ENCODE measurements at regions not wholly inside any gene's neighbourhood (a gene's known extent, or its start where the extent isn't known, plus 50 kb on each side); places are given as distances from the start of the nearest gene placed in this dataset.

- ATAC-seq = no peak
- no peak for DNase-seq
- 77% methylated on average over 5 of the region's 5 CpGs for WGBS
- H3K4me1 ChIP-seq (ENCODE audit: control insufficient read depth, insufficient read depth, low read length) = no peaks in the 10 kb centered on the region
- H3K4me3 ChIP-seq (ENCODE audit: low read length) = no peak overlapping the region
- no peak overlapping the region for H3K27ac ChIP-seq (ENCODE audit: low read length)
- no peaks in the 10 kb centered on the region for H3K9me3 ChIP-seq (ENCODE audit: control insufficient read depth, low read length)
- no peaks in the 10 kb centered on the region for H3K27me3 ChIP-seq (ENCODE audit: control insufficient read depth, insufficient read depth)
- intact Hi-C loops (cut with DNase I) = no loop called here
Observed at GRCh38 chr7:52777051-52777822, 258.2 kb upstream of the POM121L12 start.

- Histone ChIP-seq H3K27me3 (ENCODE audit: control insufficient read depth, insufficient read depth) (no peaks in the 10 kb centered on the region), H3K4me1 (ENCODE audit: control insufficient read depth, insufficient read depth, low read length) (no peaks in the 10 kb centered on the region), H3K9me3 (ENCODE audit: control insufficient read depth, low read length) (no peaks in the 10 kb centered on the region), H3K4me3 (ENCODE audit: low read length) (no peak overlapping the region), H3K27ac (ENCODE audit: low read length) (no peak overlapping the region)
- 37% methylated on average over 1 of the region's 1 CpG for WGBS
- DNase-seq (no peak), ATAC-seq (peak in 1 of 2 donors; percentile 38)
- intact Hi-C loops (cut with DNase I) = no loop called here
Observed at GRCh38 chr7:52775876-52776275, 259.6 kb upstream of the POM121L12 start.

GRCh38 chr7:52771177-52771576, 264.3 kb upstream of the POM121L12 start:
- intact Hi-C loops (cut with DNase I) = no loop called here
- Histone ChIP-seq H3K4me1 (ENCODE audit: control insufficient read depth, insufficient read depth, low read length) (no peaks in the 10 kb centered on the region), H3K4me3 (ENCODE audit: low read length) (no peak overlapping the region), H3K27me3 (ENCODE audit: control insufficient read depth, insufficient read depth) (no peaks in the 10 kb centered on the region), H3K27ac (ENCODE audit: low read length) (no peak overlapping the region), H3K9me3 (ENCODE audit: control insufficient read depth, low read length) (no peaks in the 10 kb centered on the region)
- no peak for DNase-seq
- no peak for ATAC-seq
- 75% methylated on average over 5 of the region's 5 CpGs for WGBS

GRCh38 chr7:52764492-52765169, 270.8 kb upstream of the POM121L12 start:
- intact Hi-C loops (cut with DNase I) = no loop called here
- ATAC-seq (peak; percentile 40 to 56), DNase-seq (peak in 1 of 3 donors; percentile 15)
- Histone ChIP-seq H3K4me3 (ENCODE audit: low read length) (no peak overlapping the region), H3K27me3 (ENCODE audit: control insufficient read depth, insufficient read depth) (no peaks in the 10 kb centered on the region), H3K27ac (ENCODE audit: low read length) (no peak overlapping the region), H3K9me3 (ENCODE audit: control insufficient read depth, low read length) (no peaks in the 10 kb centered on the region), H3K4me1 (ENCODE audit: control insufficient read depth, insufficient read depth, low read length) (no peaks in the 10 kb centered on the region)

- Histone ChIP-seq H3K4me1 (ENCODE audit: control insufficient read depth, insufficient read depth, low read length) (no peaks in the 10 kb centered on the region), H3K27me3 (ENCODE audit: control insufficient read depth, insufficient read depth) (no peaks in the 10 kb centered on the region), H3K27ac (ENCODE audit: low read length) (no peak overlapping the region), H3K4me3 (ENCODE audit: low read length) (no peak overlapping the region), H3K9me3 (ENCODE audit: control insufficient read depth, low read length) (no peaks in the 10 kb centered on the region)
- 56% methylated on average over 1 of the region's 1 CpG for WGBS
- peak; percentile 65 to 96 for ATAC-seq
- intact Hi-C loops (cut with DNase I) = no loop called here
- peak in 2 of 3 donors; percentile 24 to 74 for DNase-seq
Observed at GRCh38 chr7:52758356-52758755, 277.1 kb upstream of the POM121L12 start.

- WGBS = 92% methylated on average over 12 of the region's 12 CpGs
Observed at GRCh38 chr7:52753855-52754254, 281.6 kb upstream of the POM121L12 start.

GRCh38 chr7:52752891-52753290, 282.5 kb upstream of the POM121L12 start:
- Histone ChIP-seq H3K9me3 (ENCODE audit: control insufficient read depth, low read length) (no peaks in the 10 kb centered on the region), H3K27ac (ENCODE audit: low read length) (no peak overlapping the region), H3K27me3 (ENCODE audit: control insufficient read depth, insufficient read depth) (no peaks in the 10 kb centered on the region), H3K4me3 (ENCODE audit: low read length) (no peak overlapping the region), H3K4me1 (ENCODE audit: control insufficient read depth, insufficient read depth, low read length) (no peaks in the 10 kb centered on the region)
- intact Hi-C loops (cut with DNase I) = no loop called here
- WGBS = 86% methylated on average over 4 of the region's 4 CpGs
- DNase-seq (no peak), ATAC-seq (no peak)

More at GRCh38 chr7:52753855-52754254, 281.6 kb upstream of the POM121L12 start:
- H3K9me3 ChIP-seq (ENCODE audit: control insufficient read depth, low read length) = no peaks in the 10 kb centered on the region
- DNase-seq = no peak
- ATAC-seq = no peak
- no peaks in the 10 kb centered on the region for H3K27me3 ChIP-seq (ENCODE audit: control insufficient read depth, insufficient read depth)
- no peak overlapping the region for H3K4me3 ChIP-seq (ENCODE audit: low read length)
- H3K27ac ChIP-seq (ENCODE audit: low read length) = no peak overlapping the region
- H3K4me1 ChIP-seq (ENCODE audit: control insufficient read depth, insufficient read depth, low read length) = no peaks in the 10 kb centered on the region
- intact Hi-C loops (cut with DNase I) = no loop called here

GRCh38 chr7:52749880-52750279, 285.6 kb upstream of the POM121L12 start:
- Histone ChIP-seq H3K4me1 (ENCODE audit: control insufficient read depth, insufficient read depth, low read length) (no peaks in the 10 kb centered on the region), H3K27ac (ENCODE audit: low read length) (no peak overlapping the region), H3K4me3 (ENCODE audit: low read length) (no peak overlapping the region), H3K9me3 (ENCODE audit: control insufficient read depth, low read length) (no peaks in the 10 kb centered on the region), H3K27me3 (ENCODE audit: control insufficient read depth, insufficient read depth) (no peaks in the 10 kb centered on the region)
- peak; percentile 15 to 84 (median 46) for DNase-seq
- WGBS = 34% methylated on average over 4 of the region's 4 CpGs
- peak in 1 of 2 donors; percentile 54 for ATAC-seq
- intact Hi-C loops (cut with DNase I) = no loop called here

GRCh38 chr7:52747817-52748216, 287.6 kb upstream of the POM121L12 start:
- 65% methylated on average over 3 of the region's 3 CpGs for WGBS
- Histone ChIP-seq H3K27me3 (ENCODE audit: control insufficient read depth, insufficient read depth) (no peaks in the 10 kb centered on the region), H3K9me3 (ENCODE audit: control insufficient read depth, low read length) (no peaks in the 10 kb centered on the region), H3K4me1 (ENCODE audit: control insufficient read depth, insufficient read depth, low read length) (no peaks in the 10 kb centered on the region), H3K4me3 (ENCODE audit: low read length) (no peak overlapping the region), H3K27ac (ENCODE audit: low read length) (no peak overlapping the region)
- ATAC-seq = no peak
- intact Hi-C loops (cut with DNase I) = no loop called here
- no peak for DNase-seq

GRCh38 chr7:52741670-52742290, 293.7 kb upstream of the POM121L12 start:
- Histone ChIP-seq H3K27ac (ENCODE audit: low read length) (no peak overlapping the region), H3K4me3 (ENCODE audit: low read length) (no peak overlapping the region), H3K4me1 (ENCODE audit: control insufficient read depth, insufficient read depth, low read length) (no peaks in the 10 kb centered on the region), H3K9me3 (ENCODE audit: control insufficient read depth, low read length) (no peaks in the 10 kb centered on the region), H3K27me3 (ENCODE audit: control insufficient read depth, insufficient read depth) (no peaks in the 10 kb centered on the region)
- 77% methylated on average over 2 of the region's 2 CpGs for WGBS
- ATAC-seq = no peak
- DNase-seq = no peak
- intact Hi-C loops (cut with DNase I) = no loop called here

- no peak overlapping the region for H3K4me3 ChIP-seq (ENCODE audit: low read length)
- ATAC-seq = no peak
- 74% methylated on average over 4 of the region's 4 CpGs for WGBS
Observed at GRCh38 chr7:52735656-52736055, 299.8 kb upstream of the POM121L12 start.

More at GRCh38 chr7:52735656-52736055, 299.8 kb upstream of the POM121L12 start:
- Histone ChIP-seq H3K4me1 (ENCODE audit: control insufficient read depth, insufficient read depth, low read length) (no peaks in the 10 kb centered on the region), H3K27me3 (ENCODE audit: control insufficient read depth, insufficient read depth) (no peaks in the 10 kb centered on the region), H3K27ac (ENCODE audit: low read length) (no peak overlapping the region), H3K9me3 (ENCODE audit: control insufficient read depth, low read length) (no peaks in the 10 kb centered on the region)
- intact Hi-C loops (cut with DNase I) = no loop called here
- no peak for DNase-seq
